Chondrocyte (in vitro differentiated cells): ENCODE measurements at regions not wholly inside any gene's neighbourhood (a gene's known extent, or its start where the extent isn't known, plus 50 kb on each side); places are given as distances from the start of the nearest gene placed in this dataset.
A peak's percentile ranks its signal among the peaks of the same experiment; 100 is the strongest.
"Not testable (repeated sequence)": the region's sequence is repeated elsewhere in the genome, so short reads cannot be mapped to it uniquely, and the experiment has no call there.

ENCODE experiments used
- DNase-seq: peaks from one replicate; pipeline ENCODE4 v3.0.0; 2021; ENCODE audit warnings: mixed read lengths, low spot score
- H3K27ac Mint-ChIP-seq: one replicate; pipeline ENCODE4 v1.8.0; 2021; ENCODE audit warnings: mild to moderate bottlenecking, moderate library complexity, mixed read lengths; ENCODE audit not compliant: unreplicated experiment
- H3K27me3 Mint-ChIP-seq: 2 replicates; pipeline ENCODE4 v1.8.0; 2021; ENCODE audit warnings: low read depth, mixed read lengths
- H3K36me3 Mint-ChIP-seq: 2 replicates; pipeline ENCODE4 v1.8.0; 2021; ENCODE audit warnings: low read depth, mixed read lengths
- H3K4me1 Mint-ChIP-seq: 2 replicates; pipeline ENCODE4 v1.8.0; 2021; ENCODE audit warnings: low read depth, mild to moderate bottlenecking, mixed read lengths
- H3K4me3 Mint-ChIP-seq: one replicate; pipeline ENCODE4 v1.8.0; 2021; ENCODE audit warnings: mild to moderate bottlenecking, moderate library complexity, mixed read lengths; ENCODE audit not compliant: unreplicated experiment
- H3K9me3 Mint-ChIP-seq: 2 replicates; pipeline ENCODE4 v1.8.0; 2021; ENCODE audit warnings: low read depth, mixed read lengths
- CTCF ChIP-seq: fragments of 200-600 bp; sonication (generic); IDR thresholded peaks from 2 replicates; pipeline ENCODE4 v1.5.0; 2021; ENCODE audit warnings: antibody characterized with exemption, mild to moderate bottlenecking, moderate library complexity

GRCh38 chr2:37570773-37571586, 100.5 kb downstream of the CDC42EP3 start:
- H3K36me3 Mint-ChIP-seq, result no peaks in the 10 kb centered on the region
- no peaks in the 10 kb centered on the region for H3K27me3 Mint-ChIP-seq
- peaks cover 2% of the 10 kb centered on the region for H3K9me3 Mint-ChIP-seq
- H3K4me1 Mint-ChIP-seq, result peaks cover 76% of the 10 kb centered on the region
- TF ChIP-seq CTCF, result no peak
- H3K4me3 Mint-ChIP-seq, result peak overlapping the region; percentile 7
- peak overlapping the region; percentile 92 for H3K27ac Mint-ChIP-seq
- no peak for DNase-seq

DNA sequence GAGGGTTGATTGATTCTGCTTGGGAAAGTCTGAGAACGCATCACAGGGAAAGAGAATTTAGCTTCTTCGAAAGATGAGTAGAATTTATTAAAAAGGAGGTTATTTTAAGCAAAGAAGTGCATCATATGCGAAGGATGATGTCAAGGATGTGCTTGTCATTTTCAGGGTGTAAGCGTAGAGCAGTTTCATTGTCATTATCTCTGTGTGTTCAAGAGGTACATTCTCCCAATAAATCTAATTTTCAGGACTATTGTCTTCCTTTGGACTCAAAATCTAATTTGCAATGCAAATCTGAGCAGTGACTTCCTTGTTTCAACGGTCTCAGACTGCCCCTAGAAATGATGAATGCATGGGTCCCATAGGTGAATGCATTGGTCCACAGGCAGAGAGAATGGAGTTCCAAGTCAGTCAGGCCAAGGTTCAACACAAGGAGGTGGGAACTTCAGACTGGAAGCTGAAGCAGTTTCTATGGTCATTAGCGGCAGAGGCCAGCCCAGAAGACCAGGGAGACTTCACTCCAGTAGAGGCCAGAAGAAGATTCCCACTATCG, 99.8 kb downstream of the CDC42EP3 start:
- TF ChIP-seq CTCF, result no peak
- Mint-ChIP-seq H3K4me1 (peaks cover 69% of the 10 kb centered on the region), H3K27me3 (no peaks in the 10 kb centered on the region), H3K9me3 (peaks cover 4% of the 10 kb centered on the region), H3K27ac (peak overlapping the region; percentile 92), H3K36me3 (no peaks in the 10 kb centered on the region), H3K4me3 (no peak overlapping the region)
- no peak for DNase-seq

DNA sequence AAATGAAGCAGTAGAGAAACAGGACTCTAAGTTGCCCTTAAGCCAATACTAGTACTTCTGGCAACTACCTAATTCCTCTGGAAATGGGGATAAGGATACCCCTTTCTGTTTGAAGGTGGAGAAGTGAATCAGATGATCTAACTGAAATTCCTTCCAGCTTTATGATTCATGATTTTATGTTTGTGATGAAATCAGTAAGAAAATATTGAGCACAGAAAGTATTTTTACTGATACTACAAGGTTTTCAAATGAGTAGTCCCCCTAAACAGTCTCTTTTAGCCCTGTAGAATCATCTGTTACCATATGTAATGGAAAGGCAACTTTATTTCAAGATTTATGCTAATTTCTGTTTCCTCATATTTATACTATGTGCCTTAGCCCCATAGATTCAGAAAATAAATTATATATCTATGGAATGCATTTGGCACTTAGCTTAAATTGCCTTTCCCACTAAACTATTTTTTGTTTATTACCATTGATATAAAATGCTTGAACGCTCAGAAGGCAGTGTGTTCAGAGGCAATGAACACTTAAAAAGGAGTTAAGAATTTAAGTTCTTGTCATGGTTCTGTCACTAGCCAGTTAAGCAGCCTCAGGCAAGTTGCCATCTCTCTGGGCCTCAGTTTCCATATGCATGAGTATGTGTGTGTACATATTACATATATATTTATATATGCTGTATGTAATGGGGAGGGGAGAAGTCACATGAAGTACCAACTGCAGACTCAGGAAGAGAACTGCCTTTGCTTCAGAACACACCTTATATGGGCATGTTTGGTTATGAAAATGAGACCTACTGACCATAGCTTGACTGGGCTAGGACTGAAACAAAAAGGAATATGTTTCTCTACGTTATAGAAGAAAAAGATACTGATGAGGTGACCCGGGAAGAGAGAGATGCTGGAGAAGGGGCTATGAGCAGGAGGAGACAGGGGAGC, 97.7 kb downstream of the CDC42EP3 start:
- no peak overlapping the region for H3K4me3 Mint-ChIP-seq
- peak overlapping the region; percentile 80 for H3K27ac Mint-ChIP-seq
- no peak for TF ChIP-seq CTCF
- peaks cover 4% of the 10 kb centered on the region for H3K9me3 Mint-ChIP-seq
- no peaks in the 10 kb centered on the region for H3K36me3 Mint-ChIP-seq
- peaks cover 62% of the 10 kb centered on the region for H3K4me1 Mint-ChIP-seq
- no peaks in the 10 kb centered on the region for H3K27me3 Mint-ChIP-seq
- no peak for DNase-seq

DNA sequence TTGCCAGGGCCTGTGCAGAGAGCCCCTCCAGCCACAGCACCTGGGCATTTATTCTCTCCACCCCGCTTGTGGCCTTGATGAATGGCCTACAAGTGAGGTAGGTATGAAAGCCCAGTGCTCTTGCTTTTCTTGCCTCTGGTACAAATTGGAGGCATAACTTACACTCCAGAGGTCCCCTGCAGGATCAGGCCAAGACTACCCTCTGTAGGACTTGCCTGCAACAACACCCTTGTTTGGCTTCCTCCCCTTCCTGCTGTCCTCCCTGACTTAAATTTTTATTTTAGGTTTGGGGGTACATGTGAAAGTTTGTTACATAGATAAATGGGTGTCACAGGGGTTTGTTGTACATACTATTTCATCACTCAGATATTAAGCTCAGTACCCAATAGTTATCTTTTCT, 95.7 kb downstream of the CDC42EP3 start:
- Mint-ChIP-seq H3K27ac (no peak overlapping the region), H3K36me3 (peaks cover 2% of the 10 kb centered on the region), H3K4me1 (peaks cover 49% of the 10 kb centered on the region), H3K9me3 (peaks cover 13% of the 10 kb centered on the region), H3K27me3 (no peaks in the 10 kb centered on the region), H3K4me3 (no peak overlapping the region)
- peak; percentile 45 for TF ChIP-seq CTCF
- no peak for DNase-seq

DNA sequence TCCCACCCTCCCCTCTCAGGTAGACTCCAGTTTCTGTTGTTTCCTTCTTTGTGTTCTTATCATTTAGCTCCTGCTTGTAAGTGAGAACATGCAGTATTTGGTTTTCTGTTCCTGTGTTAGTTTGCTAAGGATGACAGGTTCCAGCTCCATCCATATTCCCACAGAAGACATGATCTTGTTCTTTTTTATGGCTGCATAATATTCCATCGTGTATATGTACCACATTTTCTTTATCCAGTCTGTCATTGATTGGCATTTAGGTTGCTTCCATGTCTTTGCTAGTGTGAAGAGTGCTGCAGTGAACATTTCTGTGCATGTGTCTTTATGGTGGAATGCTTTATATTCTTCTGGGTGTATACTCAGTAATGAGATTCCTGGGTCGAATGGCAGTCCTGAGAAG, 95.2 kb downstream of the CDC42EP3 start:
- peaks cover 13% of the 10 kb centered on the region for H3K9me3 Mint-ChIP-seq
- H3K27ac Mint-ChIP-seq, DNase-seq, H3K36me3 Mint-ChIP-seq, H3K27me3 Mint-ChIP-seq, H3K4me3 Mint-ChIP-seq: not testable (repeated sequence)
- peaks cover 45% of the 10 kb centered on the region for H3K4me1 Mint-ChIP-seq
